GM19099 (cell line): ENCODE measurements at regions not wholly inside any gene's neighbourhood (a gene's known extent, or its start where the extent isn't known, plus 50 kb on each side); places are given as distances from the start of the nearest gene placed in this dataset.

Source experiments
- POLR2A ChIP-seq: IDR thresholded peaks from 3 replicates; pipeline ENCODE4 v1.6.1; 2011; ENCODE audit warnings: low read depth; ENCODE audit not compliant: insufficient read length; ENCODE audit errors: extremely low read depth

GRCh38 chr1:208628022-208628914 is 384.1 kb upstream of the PLXNA2 start:
- TF ChIP-seq POLR2A: no peak

DNA sequence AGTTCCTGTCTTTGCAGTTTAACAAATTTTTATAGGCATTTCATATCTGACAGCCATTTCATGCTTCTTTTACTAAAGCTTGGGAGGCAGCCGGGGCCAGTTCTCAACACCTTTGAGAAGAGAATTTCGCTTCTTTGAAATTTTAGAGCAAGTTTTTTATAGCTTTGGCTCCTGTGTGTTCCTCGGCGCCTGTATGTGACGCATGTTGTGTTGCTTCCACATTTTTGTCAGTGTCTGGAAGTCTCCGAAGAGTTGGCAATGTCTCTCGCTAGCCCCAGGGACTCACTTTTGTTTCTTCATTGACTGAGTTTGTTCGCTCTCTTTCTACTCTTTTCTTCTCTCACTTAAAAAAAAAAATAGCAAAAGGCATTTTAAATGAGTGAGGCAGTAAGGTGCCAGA is 386.9 kb upstream of the PLXNA2 start:
- TF ChIP-seq POLR2A: no peak

DNA sequence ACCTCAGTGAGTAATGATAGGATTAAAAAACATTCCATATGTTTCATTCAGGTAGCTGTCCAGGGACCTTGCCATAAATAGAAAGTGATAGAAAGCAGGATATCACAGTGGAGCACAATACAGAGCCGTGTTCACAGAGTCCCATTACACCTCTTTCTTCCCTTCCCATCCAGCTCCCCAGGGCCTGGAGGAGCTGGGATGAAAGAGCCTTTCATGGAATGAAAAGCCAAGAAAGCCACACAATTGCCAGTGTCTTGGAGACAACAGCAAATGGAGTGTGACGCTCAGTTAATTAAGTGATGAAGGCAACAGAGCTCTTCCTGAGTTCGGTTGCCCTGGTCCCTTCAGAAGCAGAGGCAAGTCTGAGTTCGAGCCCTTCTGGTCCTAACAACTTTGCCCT is 387.3 kb upstream of the PLXNA2 start:
- no peak for TF ChIP-seq POLR2A

DNA sequence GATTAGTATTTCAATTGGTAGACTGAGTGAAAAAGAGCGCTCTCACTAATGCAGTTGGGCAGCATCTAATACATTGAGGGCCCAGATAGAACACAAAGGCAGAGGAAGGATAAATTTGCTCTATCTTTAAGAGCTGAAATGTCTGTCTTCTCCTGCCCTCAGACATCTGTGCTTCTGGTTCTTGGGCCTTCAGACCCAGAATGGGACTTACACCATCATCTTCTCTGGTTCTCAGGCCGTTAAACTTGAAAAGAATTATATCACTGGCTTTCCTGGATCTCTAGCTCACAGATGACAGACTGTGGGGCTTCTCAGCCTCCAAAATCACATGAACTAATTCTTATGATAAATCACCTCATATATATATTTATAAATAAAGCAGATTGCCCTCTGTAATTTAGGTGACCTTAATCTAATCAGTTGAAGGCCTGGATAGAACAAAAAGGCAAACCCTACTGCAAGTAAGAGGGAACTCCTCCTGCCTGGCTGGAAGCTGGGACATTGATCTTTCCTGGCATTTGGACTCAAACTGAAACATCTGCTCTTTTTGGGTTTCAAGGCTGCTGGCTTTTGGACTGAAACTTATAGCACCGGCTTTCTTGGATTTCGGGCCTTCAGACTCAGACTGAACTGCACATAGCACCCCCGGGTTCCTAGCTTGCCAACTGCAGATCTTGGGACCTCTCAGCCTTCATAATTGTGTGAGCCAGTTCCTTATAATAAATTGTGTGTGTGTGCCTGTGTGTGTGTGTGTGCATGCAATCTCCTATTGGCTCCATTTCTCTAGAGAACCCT is 390.4 kb upstream of the PLXNA2 start:
- no peak for TF ChIP-seq POLR2A

DNA sequence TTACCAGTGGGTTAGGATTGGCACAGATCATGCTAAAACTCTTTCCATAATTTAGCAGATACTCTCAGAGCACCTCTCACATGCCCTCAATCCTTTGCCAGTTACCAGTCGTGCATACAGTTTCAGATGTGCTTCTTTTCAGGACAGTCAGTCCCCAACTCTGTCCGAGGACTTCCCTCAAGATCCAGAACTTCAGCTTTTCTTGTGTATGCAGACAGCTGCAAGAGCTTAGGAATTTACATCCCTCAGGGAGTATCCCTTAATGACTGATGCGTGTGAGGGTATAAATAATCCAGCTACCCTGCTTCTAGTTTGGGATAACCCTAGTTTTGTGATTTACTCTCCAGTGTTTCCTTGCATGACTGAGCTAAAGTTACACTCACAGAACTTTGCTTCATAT is 393.0 kb upstream of the PLXNA2 start:
- no peak for TF ChIP-seq POLR2A

DNA sequence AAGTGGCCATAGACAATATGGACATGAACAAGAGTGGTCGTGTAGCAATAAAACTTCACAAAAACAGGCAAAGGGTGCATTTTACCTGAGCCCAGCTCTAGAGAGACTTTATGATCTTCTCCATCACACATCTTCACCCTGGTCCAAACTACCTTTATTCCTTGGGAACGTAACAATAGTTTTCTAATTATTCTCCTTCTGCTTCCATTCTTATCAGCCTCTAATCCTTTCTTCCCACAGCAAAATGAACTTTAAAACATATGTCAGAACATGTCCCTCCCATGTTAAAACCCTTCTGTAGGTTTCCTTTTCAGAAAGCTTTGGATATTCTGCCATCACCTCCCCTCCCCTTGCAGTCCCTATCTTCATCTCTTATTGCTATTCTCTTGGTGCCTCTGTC is 395.2 kb upstream of the PLXNA2 start:
- no peak for TF ChIP-seq POLR2A

- TF ChIP-seq POLR2A: no peak
These were observed 396.1 kb upstream of the PLXNA2 start for GRCh38 chr1:208640295-208640694.

DNA sequence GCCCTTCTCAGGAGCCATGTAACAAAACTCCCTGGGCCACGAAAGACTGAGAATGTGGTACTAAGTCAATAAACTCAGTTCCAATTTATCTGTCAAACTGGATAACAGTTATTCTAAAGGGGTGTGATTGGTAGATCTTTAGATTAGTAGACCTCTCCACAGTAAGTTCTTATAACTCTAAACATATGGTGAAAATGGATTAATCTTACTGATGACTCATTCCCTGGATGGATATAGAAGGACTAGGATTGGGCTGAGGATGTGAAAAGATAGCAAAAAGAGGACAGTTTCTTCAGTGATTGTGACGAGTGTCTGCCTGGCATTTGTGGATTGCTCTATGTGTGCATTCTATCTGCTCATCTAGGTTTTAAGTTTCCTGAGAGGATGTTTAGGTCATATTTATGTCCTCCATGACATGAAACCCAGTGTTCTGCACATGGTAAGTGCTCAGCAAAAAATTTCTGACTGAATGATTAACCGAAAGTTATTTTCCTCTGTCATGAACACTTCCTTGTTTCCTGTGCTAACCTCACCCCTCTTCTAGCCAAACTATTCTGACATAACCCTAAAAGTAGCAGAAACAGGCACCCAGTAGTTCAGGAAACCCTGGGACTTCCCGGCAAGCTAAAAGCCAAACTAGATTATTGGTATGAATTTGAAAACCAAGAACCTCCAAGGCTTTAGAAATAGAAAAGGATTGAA is 397.5 kb upstream of the PLXNA2 start:
- TF ChIP-seq POLR2A: no peak

DNA sequence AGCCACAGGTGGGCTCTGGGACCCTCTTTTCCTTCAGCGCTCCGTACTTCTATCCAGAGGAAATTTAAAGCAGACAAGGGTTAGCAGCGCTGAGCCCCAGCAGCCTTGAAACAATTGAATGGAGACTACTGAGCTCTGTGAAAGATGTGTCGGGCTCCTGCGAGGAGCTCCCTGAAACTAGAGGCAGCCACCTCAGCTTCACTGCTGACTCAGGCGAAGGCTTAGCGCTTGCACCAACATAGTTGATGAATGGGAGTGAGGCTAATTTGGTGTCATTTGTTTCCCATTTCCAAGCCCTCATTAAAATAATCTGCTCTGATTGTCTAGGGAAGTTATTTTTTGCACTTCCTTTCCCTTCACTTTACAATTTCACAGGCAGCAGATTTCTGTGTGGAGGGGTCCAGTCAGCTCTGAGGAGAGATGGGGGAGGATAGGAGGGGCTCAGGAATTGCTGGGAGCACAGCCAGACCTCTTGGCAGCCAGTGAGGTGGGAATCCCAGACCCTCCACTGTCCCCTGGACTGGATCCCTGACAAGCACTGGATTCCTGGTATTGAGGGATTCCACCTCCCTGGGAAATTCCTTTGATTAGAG is 398.9 kb upstream of the PLXNA2 start:
- no peak for TF ChIP-seq POLR2A

DNA sequence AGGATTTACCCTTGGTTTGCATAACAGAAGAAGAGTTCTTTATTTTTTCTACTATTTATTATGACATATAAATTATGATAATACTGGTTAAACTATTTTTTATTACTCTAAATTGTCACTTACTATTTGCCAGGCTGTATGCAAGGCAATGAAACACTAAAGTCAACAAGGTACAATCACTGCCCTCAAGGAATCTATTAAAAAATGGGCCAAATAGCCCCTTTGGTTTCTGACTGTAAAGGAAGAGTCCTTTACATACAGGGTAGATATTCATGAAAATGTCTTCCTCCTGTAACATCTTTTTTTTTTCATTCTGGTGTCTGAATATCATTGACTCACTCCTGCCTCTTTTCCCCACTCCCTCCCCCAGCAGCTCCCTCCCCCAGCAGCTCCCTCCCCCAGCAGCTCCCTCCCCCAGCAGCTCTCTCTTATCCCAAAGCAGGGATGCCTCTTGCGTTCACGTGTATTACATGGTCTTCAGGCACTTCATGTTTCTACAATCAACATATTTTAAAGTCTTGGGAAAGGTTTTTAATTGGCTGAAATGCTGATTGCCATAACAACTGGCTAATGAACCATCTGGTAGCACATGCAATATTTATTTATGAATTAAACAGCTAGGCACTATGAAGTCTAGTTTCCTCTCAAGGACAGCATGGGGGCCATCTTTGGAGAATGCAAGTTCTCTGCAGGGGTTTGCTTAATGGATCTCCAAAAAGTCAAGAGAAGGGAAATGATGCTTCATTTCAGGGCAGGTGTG is 400.4 kb upstream of the PLXNA2 start:
- TF ChIP-seq POLR2A: no peak

GRCh38 chr1:208646431-208646830 is 402.2 kb upstream of the PLXNA2 start:
- TF ChIP-seq POLR2A: no peak

DNA sequence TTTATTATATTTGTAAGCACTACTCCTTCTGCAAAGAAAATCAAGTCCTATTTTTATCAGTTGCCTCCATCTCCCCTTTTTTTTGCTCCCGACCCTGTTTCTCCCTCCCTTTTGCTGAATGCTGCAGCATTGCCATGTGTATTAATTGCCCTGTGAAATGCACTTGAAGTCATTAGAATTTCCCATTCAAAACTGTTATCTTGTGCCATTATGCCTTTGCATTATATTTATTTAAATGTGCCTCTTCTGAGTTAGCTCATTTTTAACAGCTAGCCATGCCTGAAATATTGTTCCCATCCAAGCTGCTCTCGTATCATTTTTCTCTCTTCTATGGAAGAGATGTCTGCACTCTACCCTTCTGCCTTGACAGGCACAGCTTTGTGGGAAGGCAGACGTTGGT is 404.0 kb upstream of the PLXNA2 start:
- no peak for TF ChIP-seq POLR2A

DNA sequence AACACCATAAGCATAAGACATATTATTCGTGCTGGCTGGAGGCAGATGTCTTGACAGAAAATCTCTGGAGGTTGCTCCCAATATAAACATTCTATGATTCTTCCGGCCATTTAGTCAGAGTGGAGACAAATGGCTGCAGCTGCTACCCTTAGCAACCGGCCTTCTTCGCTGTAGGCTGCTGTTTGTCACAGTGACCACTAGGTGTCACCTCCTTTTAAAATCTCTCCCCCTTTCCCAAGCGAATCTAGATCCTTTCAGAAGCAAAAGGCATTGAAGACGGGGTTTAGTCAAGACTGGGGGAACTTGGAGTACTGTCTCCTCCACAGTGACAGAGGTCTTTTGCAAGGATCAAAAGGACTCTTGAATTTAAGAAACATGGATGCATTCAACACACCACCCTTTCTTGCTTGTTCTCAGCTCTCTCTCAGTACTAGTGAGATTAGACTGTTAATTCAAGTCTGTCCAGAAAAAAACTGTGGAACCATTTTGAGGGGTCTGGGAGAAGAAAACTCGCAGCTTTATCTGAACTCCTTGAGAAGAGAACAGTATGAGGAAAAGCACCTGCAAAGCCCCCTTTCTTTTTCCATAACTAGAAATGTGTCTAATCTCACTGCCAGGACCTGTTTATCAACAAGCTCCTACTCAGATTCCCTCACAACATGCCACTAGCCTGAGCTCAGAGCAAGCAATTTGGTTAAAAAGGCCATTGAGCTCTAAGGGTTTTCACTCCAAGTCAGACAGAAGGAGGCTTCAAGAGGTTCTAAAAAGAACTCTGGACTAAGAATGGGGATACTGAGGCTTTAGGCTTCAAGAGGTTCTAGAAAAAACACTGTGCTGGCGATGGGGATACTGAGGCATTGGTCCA is 408.3 kb upstream of the PLXNA2 start:
- TF ChIP-seq POLR2A: no peak

DNA sequence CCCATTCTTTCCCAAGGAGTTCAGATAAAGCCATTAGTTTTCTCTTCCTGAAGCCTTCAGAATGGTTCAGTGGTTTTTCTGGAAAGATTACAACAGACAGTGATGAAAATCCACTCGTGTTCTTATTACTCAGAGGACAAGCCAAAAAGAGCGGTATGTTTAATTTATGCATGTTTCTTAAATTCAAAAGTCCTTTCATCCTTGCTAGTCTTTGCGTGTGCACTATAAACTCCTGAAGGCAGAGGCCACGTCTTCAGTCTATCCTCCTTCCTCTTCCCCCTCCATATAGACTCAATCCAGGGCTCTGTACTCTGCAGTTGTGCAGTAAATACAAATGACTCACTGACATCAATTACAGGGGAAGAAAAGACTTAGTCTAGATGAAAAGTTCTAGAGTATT is 409.2 kb upstream of the PLXNA2 start:
- TF ChIP-seq POLR2A: no peak

DNA sequence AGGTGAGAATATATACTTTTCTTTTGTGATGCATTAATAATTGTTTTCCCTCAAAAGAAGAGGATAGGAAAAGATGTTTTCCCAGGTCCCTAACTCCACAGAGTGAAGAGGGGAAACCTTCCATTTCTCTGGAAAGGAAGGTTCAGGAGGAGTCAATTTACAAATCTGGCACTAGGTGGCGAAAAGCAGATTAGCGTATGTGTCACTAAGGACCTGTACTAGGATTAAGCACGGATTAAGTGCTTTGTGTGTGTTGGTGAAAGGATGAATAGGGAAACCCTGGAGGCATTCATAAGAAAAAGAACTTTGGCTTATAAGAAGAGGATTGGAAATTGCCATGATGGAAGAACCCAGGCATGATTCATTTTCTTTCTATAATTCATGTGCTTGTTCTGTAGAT is 410.1 kb upstream of the PLXNA2 start:
- TF ChIP-seq POLR2A: no peak
